H1 (cell line): ENCODE measurements at regions not wholly inside any gene's neighbourhood (a gene's known extent, or its start where the extent isn't known, plus 50 kb on each side); places are given as distances from the start of the nearest gene placed in this dataset.

Experiments used
- CBX5 ChIP-seq: fragments of 300-800, 300-1000 bp; sonication (generic); IDR thresholded peaks from 2 replicates; pipeline ENCODE4 v1.7.1; 2016; ENCODE audit warnings: antibody characterized with exemption, low read length, low read depth
- POLR2AphosphoS5 ChIP-seq: IDR thresholded peaks from 2 replicates; pipeline ENCODE4 v1.6.1; 2011; ENCODE audit warnings: low read depth, low read length
- POU5F1 ChIP-seq: IDR thresholded peaks from 2 replicates; pipeline ENCODE4 v1.6.1; 2011; ENCODE audit warnings: low read depth, mild to moderate bottlenecking, low read length, moderate library complexity
- TF ChIP-seq, protein P1 (sequence below): fragments of 300-600 bp; sonication (generic); IDR thresholded peaks from 2 replicates; pipeline ENCODE4 v1.7.1; 2012; ENCODE audit warnings: low read length, moderate library complexity, mild to moderate bottlenecking, inconsistent platforms; ENCODE audit not compliant: insufficient replicate concordance

DNA sequence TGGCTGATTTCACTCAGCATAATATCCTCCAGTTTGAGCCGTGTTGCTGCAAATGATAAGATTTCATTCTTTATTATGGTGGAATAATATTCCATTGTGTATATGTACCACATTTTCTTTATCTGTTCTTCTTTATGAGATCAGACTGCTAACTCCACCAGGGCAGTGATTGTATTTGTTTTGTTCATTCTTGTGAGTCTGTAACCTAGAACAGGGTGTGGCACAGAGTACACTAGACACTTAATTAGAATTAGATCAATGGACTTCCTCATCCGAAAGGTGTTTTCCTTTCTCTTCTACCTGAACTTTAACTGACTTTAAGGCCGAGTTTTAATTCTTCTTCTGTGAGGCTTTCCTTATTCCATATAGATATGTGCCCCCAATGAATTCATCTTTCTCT is 551.0 kb downstream of the SNAPC1 start (continued):
- TF ChIP-seq, protein P1, sequence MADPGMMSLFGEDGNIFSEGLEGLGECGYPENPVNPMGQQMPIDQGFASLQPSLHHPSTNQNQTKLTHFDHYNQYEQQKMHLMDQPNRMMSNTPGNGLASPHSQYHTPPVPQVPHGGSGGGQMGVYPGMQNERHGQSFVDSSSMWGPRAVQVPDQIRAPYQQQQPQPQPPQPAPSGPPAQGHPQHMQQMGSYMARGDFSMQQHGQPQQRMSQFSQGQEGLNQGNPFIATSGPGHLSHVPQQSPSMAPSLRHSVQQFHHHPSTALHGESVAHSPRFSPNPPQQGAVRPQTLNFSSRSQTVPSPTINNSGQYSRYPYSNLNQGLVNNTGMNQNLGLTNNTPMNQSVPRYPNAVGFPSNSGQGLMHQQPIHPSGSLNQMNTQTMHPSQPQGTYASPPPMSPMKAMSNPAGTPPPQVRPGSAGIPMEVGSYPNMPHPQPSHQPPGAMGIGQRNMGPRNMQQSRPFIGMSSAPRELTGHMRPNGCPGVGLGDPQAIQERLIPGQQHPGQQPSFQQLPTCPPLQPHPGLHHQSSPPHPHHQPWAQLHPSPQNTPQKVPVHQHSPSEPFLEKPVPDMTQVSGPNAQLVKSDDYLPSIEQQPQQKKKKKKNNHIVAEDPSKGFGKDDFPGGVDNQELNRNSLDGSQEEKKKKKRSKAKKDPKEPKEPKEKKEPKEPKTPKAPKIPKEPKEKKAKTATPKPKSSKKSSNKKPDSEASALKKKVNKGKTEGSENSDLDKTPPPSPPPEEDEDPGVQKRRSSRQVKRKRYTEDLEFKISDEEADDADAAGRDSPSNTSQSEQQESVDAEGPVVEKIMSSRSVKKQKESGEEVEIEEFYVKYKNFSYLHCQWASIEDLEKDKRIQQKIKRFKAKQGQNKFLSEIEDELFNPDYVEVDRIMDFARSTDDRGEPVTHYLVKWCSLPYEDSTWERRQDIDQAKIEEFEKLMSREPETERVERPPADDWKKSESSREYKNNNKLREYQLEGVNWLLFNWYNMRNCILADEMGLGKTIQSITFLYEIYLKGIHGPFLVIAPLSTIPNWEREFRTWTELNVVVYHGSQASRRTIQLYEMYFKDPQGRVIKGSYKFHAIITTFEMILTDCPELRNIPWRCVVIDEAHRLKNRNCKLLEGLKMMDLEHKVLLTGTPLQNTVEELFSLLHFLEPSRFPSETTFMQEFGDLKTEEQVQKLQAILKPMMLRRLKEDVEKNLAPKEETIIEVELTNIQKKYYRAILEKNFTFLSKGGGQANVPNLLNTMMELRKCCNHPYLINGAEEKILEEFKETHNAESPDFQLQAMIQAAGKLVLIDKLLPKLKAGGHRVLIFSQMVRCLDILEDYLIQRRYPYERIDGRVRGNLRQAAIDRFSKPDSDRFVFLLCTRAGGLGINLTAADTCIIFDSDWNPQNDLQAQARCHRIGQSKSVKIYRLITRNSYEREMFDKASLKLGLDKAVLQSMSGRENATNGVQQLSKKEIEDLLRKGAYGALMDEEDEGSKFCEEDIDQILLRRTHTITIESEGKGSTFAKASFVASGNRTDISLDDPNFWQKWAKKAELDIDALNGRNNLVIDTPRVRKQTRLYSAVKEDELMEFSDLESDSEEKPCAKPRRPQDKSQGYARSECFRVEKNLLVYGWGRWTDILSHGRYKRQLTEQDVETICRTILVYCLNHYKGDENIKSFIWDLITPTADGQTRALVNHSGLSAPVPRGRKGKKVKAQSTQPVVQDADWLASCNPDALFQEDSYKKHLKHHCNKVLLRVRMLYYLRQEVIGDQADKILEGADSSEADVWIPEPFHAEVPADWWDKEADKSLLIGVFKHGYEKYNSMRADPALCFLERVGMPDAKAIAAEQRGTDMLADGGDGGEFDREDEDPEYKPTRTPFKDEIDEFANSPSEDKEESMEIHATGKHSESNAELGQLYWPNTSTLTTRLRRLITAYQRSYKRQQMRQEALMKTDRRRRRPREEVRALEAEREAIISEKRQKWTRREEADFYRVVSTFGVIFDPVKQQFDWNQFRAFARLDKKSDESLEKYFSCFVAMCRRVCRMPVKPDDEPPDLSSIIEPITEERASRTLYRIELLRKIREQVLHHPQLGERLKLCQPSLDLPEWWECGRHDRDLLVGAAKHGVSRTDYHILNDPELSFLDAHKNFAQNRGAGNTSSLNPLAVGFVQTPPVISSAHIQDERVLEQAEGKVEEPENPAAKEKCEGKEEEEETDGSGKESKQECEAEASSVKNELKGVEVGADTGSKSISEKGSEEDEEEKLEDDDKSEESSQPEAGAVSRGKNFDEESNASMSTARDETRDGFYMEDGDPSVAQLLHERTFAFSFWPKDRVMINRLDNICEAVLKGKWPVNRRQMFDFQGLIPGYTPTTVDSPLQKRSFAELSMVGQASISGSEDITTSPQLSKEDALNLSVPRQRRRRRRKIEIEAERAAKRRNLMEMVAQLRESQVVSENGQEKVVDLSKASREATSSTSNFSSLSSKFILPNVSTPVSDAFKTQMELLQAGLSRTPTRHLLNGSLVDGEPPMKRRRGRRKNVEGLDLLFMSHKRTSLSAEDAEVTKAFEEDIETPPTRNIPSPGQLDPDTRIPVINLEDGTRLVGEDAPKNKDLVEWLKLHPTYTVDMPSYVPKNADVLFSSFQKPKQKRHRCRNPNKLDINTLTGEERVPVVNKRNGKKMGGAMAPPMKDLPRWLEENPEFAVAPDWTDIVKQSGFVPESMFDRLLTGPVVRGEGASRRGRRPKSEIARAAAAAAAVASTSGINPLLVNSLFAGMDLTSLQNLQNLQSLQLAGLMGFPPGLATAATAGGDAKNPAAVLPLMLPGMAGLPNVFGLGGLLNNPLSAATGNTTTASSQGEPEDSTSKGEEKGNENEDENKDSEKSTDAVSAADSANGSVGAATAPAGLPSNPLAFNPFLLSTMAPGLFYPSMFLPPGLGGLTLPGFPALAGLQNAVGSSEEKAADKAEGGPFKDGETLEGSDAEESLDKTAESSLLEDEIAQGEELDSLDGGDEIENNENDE, result no peak
- TF ChIP-seq CBX5, result no peak
- no peak for TF ChIP-seq POLR2AphosphoS5
- TF ChIP-seq POU5F1, result no peak
